Occipital lobe (tissue), 1 donor: ENCODE measurements at regions not wholly inside any gene's neighbourhood (a gene's known extent, or its start where the extent isn't known, plus 50 kb on each side); places are given as distances from the start of the nearest gene placed in this dataset.

ENCODE experiments used
- DNase-seq: peaks from one replicate; lab custom pipeline; 2025; lab: John Stamatoyannopoulos, UW

GRCh38 chr6:102474041-102474807, 1080.7 kb downstream of the GRIK2 start:
- no peak for DNase-seq

- no peak for DNase-seq
Measured at GRCh38 chr6:102458990-102459389, 1065.5 kb downstream of the GRIK2 start.

GRCh38 chr6:102438171-102438570, 1044.7 kb downstream of the GRIK2 start:
- DNase-seq, result no peak

- DNase-seq, result no peak
Measured at GRCh38 chr6:102417368-102417998, 1024.0 kb downstream of the GRIK2 start.

GRCh38 chr6:102415891-102416290, 1022.4 kb downstream of the GRIK2 start:
- DNase-seq, result no peak

- no peak for DNase-seq
Measured at GRCh38 chr6:102411796-102412195, 1018.3 kb downstream of the GRIK2 start.

GRCh38 chr6:102407886-102408741, 1014.6 kb downstream of the GRIK2 start:
- no peak for DNase-seq

GRCh38 chr6:102405860-102406259, 1012.4 kb downstream of the GRIK2 start:
- DNase-seq, result no peak

- no peak for DNase-seq
Measured at GRCh38 chr6:102402635-102403329, 1009.3 kb downstream of the GRIK2 start.

GRCh38 chr6:102398788-102399390, 1005.4 kb downstream of the GRIK2 start:
- no peak for DNase-seq

- no peak for DNase-seq
Measured at GRCh38 chr6:102390541-102390940, 997.0 kb downstream of the GRIK2 start.

GRCh38 chr6:102389994-102390393, 996.5 kb downstream of the GRIK2 start:
- no peak for DNase-seq

GRCh38 chr6:102387326-102388033, 994.0 kb downstream of the GRIK2 start:
- DNase-seq, result no peak

GRCh38 chr6:102381203-102381602, 987.7 kb downstream of the GRIK2 start:
- DNase-seq, result no peak

- no peak for DNase-seq
Measured at GRCh38 chr6:102356170-102356569, 962.7 kb downstream of the GRIK2 start.

- DNase-seq, result no peak
Measured at GRCh38 chr6:102355578-102355977, 962.1 kb downstream of the GRIK2 start.

- no peak for DNase-seq
Measured at GRCh38 chr6:102352552-102352951, 959.0 kb downstream of the GRIK2 start.

- no peak for DNase-seq
Measured at GRCh38 chr6:102344769-102345168, 951.3 kb downstream of the GRIK2 start.

GRCh38 chr6:102340311-102340710, 946.8 kb downstream of the GRIK2 start:
- no peak for DNase-seq

GRCh38 chr6:102333736-102334135, 940.2 kb downstream of the GRIK2 start:
- no peak for DNase-seq
